ENCODE measurements at regions not wholly inside any gene's neighbourhood (a gene's known extent, or its start where the extent isn't known, plus 50 kb on each side); places are given as distances from the start of the nearest gene placed in this dataset.

DNA sequence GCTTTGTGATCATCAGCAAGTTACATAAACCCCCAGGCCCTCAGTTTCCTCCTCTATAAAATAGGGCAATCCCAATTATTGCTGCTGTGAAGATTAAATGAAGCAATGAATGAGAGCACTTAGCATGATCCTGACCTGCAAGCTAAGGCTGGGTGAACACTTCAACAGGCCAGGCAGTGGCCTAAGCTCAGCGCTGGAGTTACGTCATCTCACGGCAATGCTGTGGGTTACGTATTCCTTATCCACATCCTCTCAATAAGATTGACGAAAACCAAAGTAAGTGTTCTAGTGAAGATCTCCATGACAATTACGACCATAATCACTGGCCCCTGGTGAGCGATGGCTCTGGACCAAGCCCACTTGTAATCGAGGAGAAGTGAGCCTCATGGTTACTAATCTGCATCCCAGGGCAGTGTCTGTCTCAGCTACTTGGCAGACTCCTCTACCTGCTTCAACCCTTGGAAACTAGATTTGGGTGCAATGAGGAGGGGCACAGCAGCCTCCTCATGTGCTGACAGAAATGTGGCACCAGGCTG, 274.1 kb upstream of the ARID1B start:
- DNase-seq, result no peak
- H3K27me3 Mint-ChIP-seq, result peaks cover 8% of the 10 kb centered on the region
- peaks cover 7% of the 10 kb centered on the region for H3K9me3 Mint-ChIP-seq
- H3K36me3 Mint-ChIP-seq (ENCODE audit: low read depth), result no peaks in the 10 kb centered on the region
- H3K27ac Mint-ChIP-seq, result no peak overlapping the region
- no peaks in the 10 kb centered on the region for H3K4me1 Mint-ChIP-seq (ENCODE audit: low read depth)
- H3K4me3 Mint-ChIP-seq, result no peak overlapping the region

DNA sequence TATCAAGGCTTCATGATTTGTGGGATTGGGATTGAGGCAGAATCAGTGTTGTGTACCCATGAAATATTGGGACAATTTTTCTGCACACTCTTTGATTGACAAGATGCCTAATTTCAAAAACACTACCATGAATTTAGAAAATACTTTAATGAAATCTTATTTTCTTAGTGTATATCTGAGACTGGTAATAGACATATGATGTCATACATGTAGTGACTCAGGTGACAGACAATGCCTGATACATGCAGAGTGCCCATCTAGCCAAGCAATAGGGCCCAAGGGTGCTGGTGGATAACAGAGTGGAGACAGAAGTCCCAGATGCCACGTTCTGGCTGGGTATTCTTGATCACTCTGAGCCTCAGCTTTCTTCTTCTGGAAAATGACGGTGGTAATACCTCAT, 279.6 kb upstream of the ARID1B start:
- no peak overlapping the region for H3K27ac Mint-ChIP-seq
- H3K9me3 Mint-ChIP-seq, result peaks cover 7% of the 10 kb centered on the region
- H3K27me3 Mint-ChIP-seq, result no peaks in the 10 kb centered on the region
- DNase-seq, result no peak
- H3K4me3 Mint-ChIP-seq, result no peak overlapping the region
- H3K4me1 Mint-ChIP-seq (ENCODE audit: low read depth), result no peaks in the 10 kb centered on the region
- H3K36me3 Mint-ChIP-seq (ENCODE audit: low read depth), result no peaks in the 10 kb centered on the region

DNA sequence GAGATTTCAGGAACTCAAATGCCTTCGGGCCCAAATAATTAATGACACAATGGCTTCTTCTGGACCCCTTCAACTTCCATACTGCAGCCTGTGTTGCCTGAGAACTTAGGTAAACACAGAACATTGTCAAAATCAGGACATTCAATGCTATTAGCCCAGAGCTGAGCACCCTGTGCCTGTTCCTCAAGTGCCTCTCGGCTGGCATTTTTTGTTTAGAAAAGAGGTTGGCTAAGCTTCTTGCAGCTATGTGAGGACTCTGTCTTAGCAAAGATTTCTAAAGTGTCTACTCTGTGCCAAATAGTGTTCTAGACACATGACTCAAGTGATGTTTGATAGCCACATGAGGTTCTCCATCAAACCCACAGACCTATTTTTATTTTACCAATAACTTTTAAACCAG, 289.3 kb upstream of the ARID1B start:
- no peaks in the 10 kb centered on the region for H3K4me1 Mint-ChIP-seq (ENCODE audit: low read depth)
- no peak overlapping the region for H3K4me3 Mint-ChIP-seq
- no peak for DNase-seq
- H3K36me3 Mint-ChIP-seq (ENCODE audit: low read depth), result no peaks in the 10 kb centered on the region
- peaks cover 3% of the 10 kb centered on the region for H3K9me3 Mint-ChIP-seq
- no peak overlapping the region for H3K27ac Mint-ChIP-seq
- no peaks in the 10 kb centered on the region for H3K27me3 Mint-ChIP-seq

DNA sequence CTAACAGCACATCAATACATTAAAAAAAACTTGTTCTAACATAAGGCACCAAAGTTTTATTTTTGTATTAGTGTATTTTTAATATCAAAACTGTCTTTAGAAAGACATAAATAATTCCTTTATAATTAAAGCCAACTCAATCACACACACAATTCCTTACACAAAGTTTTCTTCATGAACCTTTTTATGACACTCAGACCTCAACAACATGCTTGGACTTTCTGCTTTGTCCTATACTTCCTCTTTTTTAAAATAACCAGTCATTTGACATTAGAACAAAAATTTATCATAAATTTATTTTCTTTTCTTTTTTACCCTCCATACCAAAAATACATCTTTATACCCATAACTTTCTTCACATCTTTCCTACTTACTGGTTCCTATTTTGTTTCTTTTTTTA, 292.0 kb upstream of the ARID1B start:
- no peaks in the 10 kb centered on the region for H3K27me3 Mint-ChIP-seq
- H3K4me3 Mint-ChIP-seq, result no peak overlapping the region

DNA sequence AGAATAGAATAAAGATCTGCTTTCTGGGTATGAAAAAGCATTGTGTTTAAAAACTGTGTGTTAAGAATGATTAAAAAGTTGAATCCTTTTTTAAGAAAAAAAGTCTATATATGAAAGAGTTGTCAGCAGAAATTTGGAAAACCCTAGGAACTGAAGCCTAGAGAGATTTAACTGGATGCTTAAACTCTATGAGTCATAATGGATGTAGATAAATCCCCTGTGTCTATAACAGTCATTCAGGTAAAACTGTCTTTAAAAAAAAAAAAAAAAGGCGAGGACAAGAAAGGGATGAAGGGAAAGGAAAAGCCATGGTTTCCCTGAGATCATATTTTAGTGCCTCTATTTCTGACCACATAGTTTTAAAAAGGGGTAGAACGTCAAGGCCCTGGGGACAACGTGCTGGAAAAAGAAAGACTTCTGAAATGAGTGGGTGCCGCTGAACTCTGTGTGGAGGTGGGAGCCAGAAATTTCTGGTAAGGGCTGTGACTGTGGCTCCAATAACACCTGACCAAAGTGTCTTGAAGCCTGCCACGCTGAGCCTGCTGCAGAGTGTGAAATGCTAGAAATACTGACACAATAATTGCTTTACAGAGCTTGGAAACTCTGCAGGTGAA, 302.6 kb upstream of the ARID1B start:
- no peaks in the 10 kb centered on the region for H3K36me3 Mint-ChIP-seq (ENCODE audit: low read depth)
- H3K27ac Mint-ChIP-seq, result no peak overlapping the region
- H3K27me3 Mint-ChIP-seq, result no peaks in the 10 kb centered on the region
- no peak for DNase-seq
- H3K4me3 Mint-ChIP-seq, result no peak overlapping the region
- H3K4me1 Mint-ChIP-seq (ENCODE audit: low read depth), result peaks cover 10% of the 10 kb centered on the region
- peaks cover 6% of the 10 kb centered on the region for H3K9me3 Mint-ChIP-seq

More for the DNA sequence above, 292.0 kb upstream of the ARID1B start:
- Mint-ChIP-seq H3K27ac (no peak overlapping the region), H3K4me1 (ENCODE audit: low read depth) (no peaks in the 10 kb centered on the region), H3K9me3 (peaks cover 6% of the 10 kb centered on the region), H3K36me3 (ENCODE audit: low read depth) (no peaks in the 10 kb centered on the region)
- DNase-seq, result no peak

DNA sequence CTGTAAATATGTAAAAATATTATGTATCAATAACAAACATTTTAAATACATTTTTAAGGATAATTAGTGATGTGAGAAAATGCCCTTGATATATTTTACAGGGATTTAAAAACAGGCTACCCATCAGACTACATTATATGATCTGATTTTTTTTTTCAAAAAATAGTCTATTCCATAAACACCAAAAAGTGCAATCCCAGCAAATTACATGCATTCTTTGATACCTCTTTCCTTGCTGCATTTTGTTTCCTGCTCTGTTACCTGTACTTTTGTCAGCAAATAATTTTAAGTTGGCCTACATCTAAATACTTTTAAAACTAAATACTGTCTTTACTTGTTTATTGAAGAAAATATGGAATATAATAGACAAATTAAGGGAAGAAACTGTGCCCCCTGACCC, 306.2 kb upstream of the ARID1B start:
- Mint-ChIP-seq H3K4me3 (no peak overlapping the region), H3K27me3 (no peaks in the 10 kb centered on the region), H3K4me1 (ENCODE audit: low read depth) (peaks cover 10% of the 10 kb centered on the region), H3K36me3 (ENCODE audit: low read depth) (no peaks in the 10 kb centered on the region), H3K9me3 (peaks cover 8% of the 10 kb centered on the region), H3K27ac (no peak overlapping the region)
- no peak for DNase-seq

DNA sequence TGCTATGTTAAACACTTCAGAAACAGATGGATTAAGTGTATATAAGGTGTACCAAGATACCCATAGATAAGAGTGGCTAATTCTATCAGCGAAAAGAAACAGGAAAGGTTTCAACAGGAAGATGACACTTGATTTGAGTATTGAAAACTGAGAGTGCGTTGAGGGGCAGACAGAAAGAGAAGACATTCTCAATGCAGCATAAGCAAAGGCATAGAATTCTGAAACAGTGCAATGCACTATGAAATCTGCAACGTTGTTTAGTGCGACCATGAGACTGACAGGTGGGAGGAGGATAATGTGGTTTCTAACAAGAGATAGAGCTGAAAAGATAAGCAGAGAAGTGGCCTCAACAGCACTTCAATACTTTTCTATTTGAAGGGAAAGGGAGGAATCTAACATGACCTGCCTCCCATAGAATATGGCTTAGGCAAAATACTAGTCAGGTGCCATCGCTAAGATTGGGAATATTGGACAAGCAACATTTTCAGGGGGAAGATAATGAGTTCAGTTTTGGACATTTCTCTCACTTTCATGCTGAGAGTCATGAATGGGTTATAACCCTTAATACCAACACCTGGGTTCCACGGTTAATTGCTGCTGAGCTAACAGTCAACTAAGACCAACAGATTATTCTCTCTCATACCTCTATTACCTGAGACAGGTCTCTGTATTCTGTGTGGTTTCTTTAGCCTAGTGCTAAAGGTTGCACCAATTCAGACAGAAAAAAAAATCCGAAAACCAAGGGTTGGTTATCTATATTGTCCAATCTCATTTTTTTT, 312.9 kb upstream of the ARID1B start:
- Mint-ChIP-seq H3K36me3 (ENCODE audit: low read depth) (no peaks in the 10 kb centered on the region), H3K27ac (no peak overlapping the region), H3K27me3 (peaks cover 3% of the 10 kb centered on the region), H3K4me3 (no peak overlapping the region), H3K4me1 (ENCODE audit: low read depth) (peaks cover 5% of the 10 kb centered on the region), H3K9me3 (peaks cover 2% of the 10 kb centered on the region)
- no peak for DNase-seq

DNA sequence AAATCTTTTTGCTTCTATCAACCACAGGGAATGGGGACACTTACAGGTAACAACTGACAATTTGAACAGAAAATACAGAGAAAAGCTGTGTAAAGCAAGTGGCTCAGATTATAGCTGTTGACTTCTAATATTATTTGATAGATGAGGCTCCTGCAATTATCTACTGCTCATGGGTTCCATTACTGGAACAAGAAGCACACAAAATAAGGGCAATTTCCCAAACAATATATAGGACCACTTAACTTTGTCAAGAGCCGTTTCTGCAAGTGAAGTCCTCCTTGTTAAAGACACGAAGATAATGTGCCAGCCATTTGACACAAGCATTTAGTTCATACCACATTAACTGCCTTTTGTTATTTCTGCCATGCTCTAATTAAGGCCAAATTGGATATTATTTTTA, 315.5 kb upstream of the ARID1B start:
- H3K9me3 Mint-ChIP-seq, result no peaks in the 10 kb centered on the region
- no peak for DNase-seq
- H3K4me3 Mint-ChIP-seq, result no peak overlapping the region
- H3K27ac Mint-ChIP-seq, result no peak overlapping the region
- no peaks in the 10 kb centered on the region for H3K36me3 Mint-ChIP-seq (ENCODE audit: low read depth)
- H3K27me3 Mint-ChIP-seq, result peaks cover 3% of the 10 kb centered on the region
- H3K4me1 Mint-ChIP-seq (ENCODE audit: low read depth), result peaks cover 5% of the 10 kb centered on the region

DNA sequence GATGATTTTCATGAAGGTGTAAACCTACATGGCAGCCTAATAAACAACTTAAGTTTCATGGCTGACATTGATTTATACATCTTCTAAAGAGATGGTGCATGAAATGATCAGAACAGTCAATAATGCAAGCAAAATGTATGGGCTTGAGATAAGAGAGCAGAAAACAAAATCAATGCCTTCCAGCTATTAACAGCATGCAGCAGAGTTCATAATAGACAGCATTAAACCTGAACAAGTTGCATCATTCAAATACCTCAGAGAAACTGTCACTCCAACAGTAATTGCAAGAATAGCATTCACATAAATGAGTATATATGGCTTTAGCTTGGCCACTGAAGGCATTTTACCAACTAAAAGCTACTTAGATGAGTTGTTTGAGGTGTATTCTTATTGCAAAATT, 319.6 kb upstream of the ARID1B start:
- Mint-ChIP-seq H3K4me3 (no peak overlapping the region), H3K9me3 (peaks cover 3% of the 10 kb centered on the region)

DNA sequence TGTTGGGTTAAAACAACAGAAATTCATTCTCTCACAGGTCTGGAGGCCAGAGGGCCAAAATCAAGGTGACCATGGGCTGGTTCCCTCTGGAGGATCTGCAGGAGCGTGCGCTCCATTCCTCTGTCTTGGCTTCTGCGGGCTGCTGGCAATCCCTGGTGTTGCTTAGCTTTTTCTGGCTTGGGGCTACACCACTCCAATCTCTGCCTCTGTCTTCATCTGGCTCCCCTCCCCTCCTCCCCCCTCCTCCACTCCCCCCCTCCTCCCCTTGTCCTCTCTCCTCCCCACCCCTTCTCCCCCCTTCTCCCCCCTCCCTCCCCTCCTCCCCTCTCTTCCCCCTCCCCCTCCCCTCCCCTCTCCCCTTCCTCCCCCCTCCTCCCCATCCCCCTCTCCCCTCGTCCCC, 321.3 kb upstream of the ARID1B start:
- Mint-ChIP-seq H3K36me3 (ENCODE audit: low read depth) (no peaks in the 10 kb centered on the region), H3K9me3 (peaks cover 3% of the 10 kb centered on the region), H3K4me3 (no peak overlapping the region), H3K27ac (no peak overlapping the region), H3K27me3 (no peaks in the 10 kb centered on the region), H3K4me1 (ENCODE audit: low read depth) (no peaks in the 10 kb centered on the region)
- no peak for DNase-seq

More for the DNA sequence above, 319.6 kb upstream of the ARID1B start:
- peaks cover 3% of the 10 kb centered on the region for H3K27me3 Mint-ChIP-seq
- no peak for DNase-seq
- no peak overlapping the region for H3K27ac Mint-ChIP-seq
- H3K4me1 Mint-ChIP-seq (ENCODE audit: low read depth), result no peaks in the 10 kb centered on the region
- H3K36me3 Mint-ChIP-seq (ENCODE audit: low read depth), result no peaks in the 10 kb centered on the region

DNA sequence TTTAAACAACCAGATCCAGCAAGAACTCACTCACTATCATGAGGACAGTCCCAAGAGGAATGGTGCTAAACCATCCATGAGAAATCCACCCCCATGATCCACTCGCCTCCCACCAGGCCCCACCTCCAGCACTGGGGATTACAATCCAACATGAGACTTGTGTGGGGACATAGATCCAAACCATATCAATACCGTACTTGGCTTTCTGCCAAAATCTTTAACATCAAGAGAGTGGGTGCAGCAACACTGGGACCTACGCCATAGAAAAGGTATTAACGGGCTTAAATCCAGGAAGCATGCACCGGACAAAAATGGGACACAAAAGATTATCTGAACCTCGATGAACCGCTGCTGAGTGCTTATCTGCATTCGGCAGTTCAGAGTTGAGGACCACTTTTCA, 322.3 kb upstream of the ARID1B start:
- no peak overlapping the region for H3K27ac Mint-ChIP-seq
- H3K36me3 Mint-ChIP-seq (ENCODE audit: low read depth), result no peaks in the 10 kb centered on the region
- no peaks in the 10 kb centered on the region for H3K27me3 Mint-ChIP-seq

DNA sequence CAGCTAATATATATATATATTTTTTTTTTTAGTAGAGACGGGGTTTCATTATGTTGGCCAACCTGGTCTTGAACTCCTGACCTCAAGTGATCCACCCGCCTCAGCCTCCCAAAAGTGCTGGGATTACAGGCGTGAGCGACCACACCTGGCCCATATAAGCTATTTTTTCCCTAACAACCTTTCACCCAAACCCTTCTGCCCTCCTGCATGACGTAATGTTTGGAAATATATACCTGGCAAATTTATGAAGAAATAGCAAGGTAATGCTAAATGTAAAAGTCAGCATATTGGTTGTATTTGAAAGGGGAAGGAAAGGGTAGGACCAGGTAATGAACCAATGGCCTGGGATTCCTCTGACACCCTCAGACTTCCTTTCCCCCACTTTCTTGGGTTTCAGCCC, 325.5 kb upstream of the ARID1B start:
- Mint-ChIP-seq H3K27ac (no peak overlapping the region), H3K4me3 (no peak overlapping the region), H3K4me1 (ENCODE audit: low read depth) (no peaks in the 10 kb centered on the region), H3K36me3 (ENCODE audit: low read depth) (no peaks in the 10 kb centered on the region), H3K27me3 (no peaks in the 10 kb centered on the region), H3K9me3 (peaks cover 3% of the 10 kb centered on the region)
- DNase-seq, result no peak

More for the DNA sequence above, 322.3 kb upstream of the ARID1B start:
- H3K4me1 Mint-ChIP-seq (ENCODE audit: low read depth), result no peaks in the 10 kb centered on the region
- no peak overlapping the region for H3K4me3 Mint-ChIP-seq
- H3K9me3 Mint-ChIP-seq, result peaks cover 3% of the 10 kb centered on the region
- no peak for DNase-seq

DNA sequence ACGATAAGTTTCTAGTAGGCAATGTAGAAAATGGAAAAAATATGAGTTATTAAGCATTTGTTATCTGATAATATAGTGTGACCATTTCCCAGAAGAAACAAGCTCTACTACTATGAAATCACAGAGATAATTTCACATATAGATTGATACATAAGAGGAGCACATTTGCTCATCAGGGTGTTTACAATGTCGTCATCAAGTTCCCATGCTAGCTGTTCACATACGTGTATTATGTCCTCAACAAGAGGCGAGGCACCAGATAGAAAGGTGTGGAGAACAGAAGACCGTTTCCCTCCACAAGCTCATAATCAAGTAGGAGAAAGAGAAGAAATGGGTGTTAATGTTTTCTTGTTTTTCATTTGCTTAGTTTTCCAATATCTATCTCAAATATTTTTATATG, 326.1 kb upstream of the ARID1B start:
- Mint-ChIP-seq H3K4me1 (ENCODE audit: low read depth) (no peaks in the 10 kb centered on the region), H3K9me3 (peaks cover 3% of the 10 kb centered on the region), H3K36me3 (ENCODE audit: low read depth) (no peaks in the 10 kb centered on the region), H3K27me3 (no peaks in the 10 kb centered on the region), H3K27ac (no peak overlapping the region), H3K4me3 (no peak overlapping the region)
- no peak for DNase-seq

DNA sequence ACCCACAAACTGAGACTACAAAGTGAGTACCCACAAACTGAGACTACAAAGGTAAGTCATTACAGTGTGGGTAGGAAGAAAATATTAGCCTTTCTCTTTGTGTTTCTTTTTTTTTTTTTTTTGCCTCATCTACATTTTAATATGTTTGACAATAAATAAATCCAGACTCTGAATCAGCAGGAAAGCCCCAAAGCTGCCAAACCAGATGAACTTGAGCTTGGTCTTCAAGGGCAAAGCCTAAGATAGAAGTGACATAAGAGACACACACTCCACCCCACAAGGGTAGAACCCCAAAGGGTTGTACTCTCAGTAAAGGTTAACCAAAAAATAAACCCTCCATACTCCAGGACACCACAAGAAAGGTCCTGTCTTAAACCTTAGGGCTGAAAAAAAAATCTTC, 326.8 kb upstream of the ARID1B start:
- no peak for DNase-seq
- H3K27me3 Mint-ChIP-seq, result no peaks in the 10 kb centered on the region
- H3K4me1 Mint-ChIP-seq (ENCODE audit: low read depth), result no peaks in the 10 kb centered on the region
- H3K27ac Mint-ChIP-seq, result no peak overlapping the region
- H3K4me3 Mint-ChIP-seq, result no peak overlapping the region
- H3K36me3 Mint-ChIP-seq (ENCODE audit: low read depth), result no peaks in the 10 kb centered on the region
- H3K9me3 Mint-ChIP-seq, result peaks cover 3% of the 10 kb centered on the region

DNA sequence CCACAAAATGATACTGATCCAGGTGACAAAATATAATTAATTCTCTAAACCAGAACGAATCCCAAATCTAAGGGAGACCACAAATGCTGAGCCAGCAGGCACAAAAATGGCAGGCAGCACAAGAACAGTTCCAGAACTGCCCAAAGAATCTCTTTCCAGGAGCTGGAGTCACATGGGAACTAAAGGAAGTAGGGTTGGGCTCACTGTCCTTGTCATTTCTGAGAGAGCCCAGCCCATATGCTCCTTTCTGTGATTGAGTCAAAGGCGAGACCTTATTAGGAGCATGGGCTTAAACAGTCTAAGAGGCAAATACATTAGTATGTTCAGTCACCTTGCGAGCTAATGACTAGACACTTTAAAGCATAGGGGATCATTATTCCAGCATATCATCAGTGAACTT, 327.6 kb upstream of the ARID1B start:
- H3K27ac Mint-ChIP-seq, result no peak overlapping the region
- no peak overlapping the region for H3K4me3 Mint-ChIP-seq
- peaks cover 3% of the 10 kb centered on the region for H3K9me3 Mint-ChIP-seq
- H3K36me3 Mint-ChIP-seq (ENCODE audit: low read depth), result no peaks in the 10 kb centered on the region
- H3K27me3 Mint-ChIP-seq, result no peaks in the 10 kb centered on the region
- H3K4me1 Mint-ChIP-seq (ENCODE audit: low read depth), result no peaks in the 10 kb centered on the region
- DNase-seq, result no peak

Measured in activated T-cell treated with anti-CD3 and anti-CD28 coated beads, Interleukin-2, amount 50 U/mL, for 24 hours (primary cell).